SK-N-SH treated with all-trans-retinoic acid at 6 μM for 48 hours (cell line): ENCODE measurements at regions not wholly inside any gene's neighbourhood (a gene's known extent, or its start where the extent isn't known, plus 50 kb on each side); places are given as distances from the start of the nearest gene placed in this dataset.

Experiments
- ARNTL ChIP-seq: fragments of 450-650 bp; formaldehyde crosslinking; IDR thresholded peaks from 2 replicates; pipeline ENCODE4 v1.5.0; 2020; ENCODE audit warnings: low read depth, mild to moderate bottlenecking, moderate library complexity, borderline replicate concordance
- OSR1 ChIP-seq: fragments of 250-450 bp; sonication (Bioruptor Pico); IDR thresholded peaks from 2 replicates; pipeline ENCODE4 v1.8.0; 2022; ENCODE audit warnings: moderate library complexity, mild to moderate bottlenecking, inconsistent platforms
- PATZ1 ChIP-seq: fragments of 250-450 bp; sonication (Bioruptor Pico); IDR thresholded peaks from 2 replicates; pipeline ENCODE4 v1.8.0; 2020; ENCODE audit warnings: mild to moderate bottlenecking, moderate library complexity, borderline replicate concordance
- RARB ChIP-seq: fragments of 250-450 bp; sonication (Bioruptor Pico); IDR thresholded peaks from 2 replicates; pipeline ENCODE4 v1.8.0; 2021; ENCODE audit warnings: mild to moderate bottlenecking, moderate library complexity
- TCF4 ChIP-seq: fragments of 250-450 bp; sonication (Bioruptor Pico); IDR thresholded peaks from 2 replicates; pipeline ENCODE4 v1.8.0; 2021; ENCODE audit warnings: mild to moderate bottlenecking, moderate library complexity, borderline replicate concordance
- TOX ChIP-seq: fragments of 250-450 bp; sonication (Bioruptor Pico); IDR thresholded peaks from 2 replicates; pipeline ENCODE4 v1.8.0; 2021; ENCODE audit warnings: mild to moderate bottlenecking, moderate library complexity, borderline replicate concordance
- ZFP30 ChIP-seq: fragments of 450-650 bp; formaldehyde crosslinking; IDR thresholded peaks from 2 replicates; pipeline ENCODE4 v1.5.0; 2022; ENCODE audit warnings: mild to moderate bottlenecking, moderate library complexity

- no peak for TF ChIP-seq RARB (CRISPR knock-in tag)
- no peak for TF ChIP-seq TCF4 (CRISPR knock-in tag)
- no peak for TF ChIP-seq TOX (CRISPR knock-in tag)
- no peak for TF ChIP-seq ARNTL (CRISPR knock-in tag)
- TF ChIP-seq ZFP30 (CRISPR knock-in tag), result no peak
- no peak for TF ChIP-seq OSR1 (CRISPR knock-in tag)
- no peak for TF ChIP-seq PATZ1 (CRISPR knock-in tag)
These were observed 157.4 kb downstream of the INHBB start for GRCh38 chr2:120503206-120503792.
